VCaP (cell line): ENCODE measurements at regions not wholly inside any gene's neighbourhood (a gene's known extent, or its start where the extent isn't known, plus 50 kb on each side); places are given as distances from the start of the nearest gene placed in this dataset.

Experiments used
- H3K27ac ChIP-seq: fragments of 450-650 bp; 2 replicates; pipeline ENCODE4 v1.5.1; 2017
- TF ChIP-seq, protein P1 (sequence below): fragments of 450-650 bp; conservative IDR thresholded peaks from 2 replicates; pipeline ENCODE4 v1.5.1; 2017; ENCODE audit warnings: mild to moderate bottlenecking, moderate library complexity

GRCh38 chr5:99795031-99795430 lies 740.1 kb upstream of the FAM174A start:
- TF ChIP-seq, protein P1, sequence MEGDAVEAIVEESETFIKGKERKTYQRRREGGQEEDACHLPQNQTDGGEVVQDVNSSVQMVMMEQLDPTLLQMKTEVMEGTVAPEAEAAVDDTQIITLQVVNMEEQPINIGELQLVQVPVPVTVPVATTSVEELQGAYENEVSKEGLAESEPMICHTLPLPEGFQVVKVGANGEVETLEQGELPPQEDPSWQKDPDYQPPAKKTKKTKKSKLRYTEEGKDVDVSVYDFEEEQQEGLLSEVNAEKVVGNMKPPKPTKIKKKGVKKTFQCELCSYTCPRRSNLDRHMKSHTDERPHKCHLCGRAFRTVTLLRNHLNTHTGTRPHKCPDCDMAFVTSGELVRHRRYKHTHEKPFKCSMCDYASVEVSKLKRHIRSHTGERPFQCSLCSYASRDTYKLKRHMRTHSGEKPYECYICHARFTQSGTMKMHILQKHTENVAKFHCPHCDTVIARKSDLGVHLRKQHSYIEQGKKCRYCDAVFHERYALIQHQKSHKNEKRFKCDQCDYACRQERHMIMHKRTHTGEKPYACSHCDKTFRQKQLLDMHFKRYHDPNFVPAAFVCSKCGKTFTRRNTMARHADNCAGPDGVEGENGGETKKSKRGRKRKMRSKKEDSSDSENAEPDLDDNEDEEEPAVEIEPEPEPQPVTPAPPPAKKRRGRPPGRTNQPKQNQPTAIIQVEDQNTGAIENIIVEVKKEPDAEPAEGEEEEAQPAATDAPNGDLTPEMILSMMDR, result no peak
- no peak overlapping the region for H3K27ac ChIP-seq

DNA sequence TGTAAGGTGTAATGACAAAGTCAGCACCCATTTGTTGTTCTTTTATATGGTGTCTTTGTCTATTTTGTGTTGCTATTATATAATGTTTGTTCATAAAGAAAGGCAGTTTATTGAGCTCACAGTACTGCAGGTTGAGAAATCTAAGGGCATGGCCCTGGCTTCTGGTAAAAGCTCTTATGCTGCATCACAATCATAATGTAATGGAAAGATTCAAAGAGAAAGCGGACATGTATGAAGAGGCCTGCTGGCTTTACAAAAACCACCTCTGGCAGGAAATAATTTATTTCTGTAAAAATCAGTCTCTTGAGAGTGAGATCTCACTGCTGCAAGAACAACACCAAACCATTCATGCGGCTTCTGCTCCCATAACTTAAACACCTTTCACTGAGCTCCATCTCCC lies 746.7 kb upstream of the FAM174A start:
- H3K27ac ChIP-seq, result no peak overlapping the region
- TF ChIP-seq, protein P1, result no peak

- TF ChIP-seq, protein P1, result no peak
- no peak overlapping the region for H3K27ac ChIP-seq
Observed at GRCh38 chr5:99775189-99775588, 760.0 kb upstream of the FAM174A start.

DNA sequence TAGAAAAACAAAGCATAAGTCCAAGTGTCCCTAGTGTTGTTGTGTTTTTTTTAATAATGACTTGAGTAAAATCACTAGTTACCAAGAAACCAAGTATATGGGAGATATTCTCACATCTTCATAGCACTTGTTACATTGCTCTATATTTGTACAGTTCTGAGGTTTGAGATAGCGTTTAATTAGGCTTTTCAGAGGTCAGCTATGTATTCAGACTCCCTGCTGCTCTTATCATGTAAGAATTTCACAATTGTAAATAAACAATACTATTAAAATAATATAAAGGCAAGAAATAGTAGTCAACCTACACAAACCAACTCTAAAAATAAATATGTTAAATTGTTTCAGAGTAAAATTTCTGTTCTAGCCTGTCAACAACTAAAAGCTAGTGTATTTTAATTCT lies 761.9 kb upstream of the FAM174A start:
- H3K27ac ChIP-seq, result no peak overlapping the region
- TF ChIP-seq, protein P1, result no peak

GRCh38 chr5:99771296-99771695 lies 763.9 kb upstream of the FAM174A start:
- no peak overlapping the region for H3K27ac ChIP-seq
- TF ChIP-seq, protein P1, result no peak

DNA sequence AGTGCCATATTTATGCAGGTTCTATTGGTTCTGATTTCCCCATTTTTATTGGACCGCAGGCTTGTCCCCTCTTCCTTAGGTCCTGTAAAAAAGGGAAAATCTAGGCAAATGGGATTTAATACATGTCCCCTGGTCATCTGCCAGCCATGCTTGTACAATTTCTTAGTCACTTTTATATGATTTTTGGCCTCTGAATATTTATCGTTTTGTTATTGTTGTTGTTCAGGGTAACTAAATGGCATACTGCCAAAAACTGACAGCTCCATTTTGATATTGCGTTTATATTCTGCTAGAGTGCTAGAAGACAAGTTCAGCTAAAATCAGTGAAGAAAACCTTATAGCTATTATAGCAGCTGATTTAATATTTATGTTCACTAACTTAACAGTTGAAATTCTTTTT lies 770.2 kb upstream of the FAM174A start:
- TF ChIP-seq, protein P1, result no peak
- no peak overlapping the region for H3K27ac ChIP-seq

GRCh38 chr5:99763021-99763774 lies 772.0 kb upstream of the FAM174A start:
- TF ChIP-seq, protein P1, result no peak
- no peak overlapping the region for H3K27ac ChIP-seq
